CD4-positive, alpha-beta T cell (primary cell): ENCODE measurements at regions not wholly inside any gene's neighbourhood (a gene's known extent, or its start where the extent isn't known, plus 50 kb on each side); places are given as distances from the start of the nearest gene placed in this dataset.

ENCODE experiments used
- ATAC-seq: fragments of 200-7000 bp; cut with Tn5 transposase; one replicate; pipeline ENCODE4 v1.10.0; 2022; ENCODE audit warnings: mild to moderate bottlenecking; ENCODE audit not compliant: poor library complexity
- CTCF ChIA-PET: fragments of 350-600 bp; sonication (Branson Sonifier 250); formaldehyde crosslinking; loops from one replicate; lab custom pipeline; 2021; ENCODE audit warnings: antibody characterized with exemption, inconsistent platforms; lab: Charles Lee
- POLR2A ChIA-PET: fragments of 350-600 bp; sonication (Branson Sonifier 250); formaldehyde crosslinking; loops from one replicate; lab custom pipeline; 2021; ENCODE audit warnings: antibody characterized with exemption, inconsistent platforms; lab: Charles Lee
- DNase-seq, 14 experiments: peaks; one replicate each; pipeline ENCODE4 v3.0.0-alpha.2; 2013 to 2020; ENCODE audit warnings: mixed read lengths in 2 of 14
- H3K27ac ChIP-seq, 2 donors: one replicate each; pipeline versions ENCODE4 v1.5.1 to v1.7.0; 2013; ENCODE audit warnings: low read length in 2 of 2, low read depth in 1 of 2, mild to moderate bottlenecking in 1 of 2
- H3K27me3 ChIP-seq, 2 experiments: 1 replicate in 1 of 2; 2 replicates in 1 of 2; pipeline versions ENCODE4 v1.6.1 to v1.7.0; 2013; ENCODE audit warnings: low read length in 2 of 2, control low read depth in 1 of 2, mild to moderate bottlenecking in 1 of 2, moderate library complexity in 1 of 2; ENCODE audit not compliant: insufficient read depth in 2 of 2, control insufficient read depth in 1 of 2
- H3K36me3 ChIP-seq: one replicate; pipeline ENCODE4 v1.6.1; 2013; ENCODE audit warnings: low read length, control low read depth; ENCODE audit not compliant: insufficient read depth
- H3K4me1 ChIP-seq: one replicate; pipeline ENCODE4 v1.6.1; 2013; ENCODE audit warnings: low read length, control low read depth; ENCODE audit not compliant: insufficient read depth
- H3K4me3 ChIP-seq: one replicate; pipeline ENCODE4 v1.5.1; 2013; ENCODE audit warnings: mild to moderate bottlenecking, low read length, moderate library complexity
- H3K9me3 ChIP-seq, 2 experiments: 1 replicate in 1 of 2; 2 replicates in 1 of 2; pipeline versions ENCODE4 v1.6.1 to v1.7.0; 2013; ENCODE audit warnings: low read length in 2 of 2, mild to moderate bottlenecking in 2 of 2, control low read depth in 1 of 2, moderate library complexity in 1 of 2; ENCODE audit not compliant: control insufficient read depth in 1 of 2, insufficient read depth in 1 of 2
- H3K27ac Mint-ChIP-seq: one replicate; pipeline ENCODE4 v1.8.0; 2020; ENCODE audit warnings: mixed read lengths
- H3K27me3 Mint-ChIP-seq: one replicate; pipeline ENCODE4 v1.8.0; 2021; ENCODE audit warnings: mixed read lengths
- H3K36me3 Mint-ChIP-seq: one replicate; pipeline ENCODE4 v1.8.0; 2021; ENCODE audit warnings: low read depth, mixed read lengths
- H3K4me1 Mint-ChIP-seq: one replicate; pipeline ENCODE4 v1.8.0; 2021; ENCODE audit warnings: low read depth, mixed read lengths
- H3K4me3 Mint-ChIP-seq: one replicate; pipeline ENCODE4 v1.8.0; 2020; ENCODE audit warnings: mild to moderate bottlenecking, mixed read lengths
- H3K9me3 Mint-ChIP-seq: one replicate; pipeline ENCODE4 v1.8.0; 2020; ENCODE audit warnings: mixed read lengths
- intact Hi-C, 2 experiments: fragments of 100-400 bp; cut with DNase I in 1 of 2; cut with micrococcal nuclease in 1 of 2; formaldehyde crosslinking; loops; one replicate each; pipeline versions ENCODE4 v1.15.1 to v1.9.0; 2023 to 2025; cut with DNase I, micrococcal nuclease
- TF ChIP-seq, protein P1 (sequence below): fragments of 200-600 bp; IDR thresholded peaks from one replicate; pipeline ENCODE4 v1.8.0; 2022; ENCODE audit warnings: antibody characterized with exemption, mild to moderate bottlenecking

DNA sequence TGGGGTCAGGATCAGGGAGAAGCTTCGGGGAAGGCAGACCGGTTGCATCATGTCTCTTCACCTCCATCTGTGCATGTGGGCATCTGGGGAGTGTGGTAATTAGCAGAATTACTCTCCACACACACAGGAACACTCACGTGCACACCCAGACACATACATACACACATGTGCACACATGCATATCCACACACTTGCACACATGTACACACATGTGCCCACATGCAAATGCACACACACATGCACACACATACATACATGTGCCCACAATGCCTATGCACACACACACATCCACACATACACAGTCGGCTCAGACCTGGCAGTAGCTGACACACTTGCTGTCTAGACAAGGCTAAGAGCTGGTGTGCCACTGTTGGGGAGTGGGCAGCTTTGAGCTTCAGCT lies 212.3 kb upstream of the PMEPA1 start:
- H3K4me1 ChIP-seq: no peaks in the 10 kb centered on the region
- no peaks in the 10 kb centered on the region for H3K4me1 Mint-ChIP-seq
- no peak overlapping the region for H3K27ac ChIP-seq
- H3K36me3 Mint-ChIP-seq: no peaks in the 10 kb centered on the region
- ATAC-seq (no peak), DNase-seq (no peak)
- H3K4me3 ChIP-seq: no peak overlapping the region
- H3K27ac Mint-ChIP-seq: no peak overlapping the region
- H3K36me3 ChIP-seq: no peaks in the 10 kb centered on the region
- peaks cover 5% of the 10 kb centered on the region for H3K27me3 Mint-ChIP-seq
- CTCF ChIA-PET: no interaction called here
- peaks cover 5 to 6% of the 10 kb centered on the region in 2 experiments for H3K9me3 ChIP-seq
- peaks cover 7% of the 10 kb centered on the region for H3K9me3 Mint-ChIP-seq
- intact Hi-C loops: no loop called here
- TF ChIP-seq, protein P1, sequence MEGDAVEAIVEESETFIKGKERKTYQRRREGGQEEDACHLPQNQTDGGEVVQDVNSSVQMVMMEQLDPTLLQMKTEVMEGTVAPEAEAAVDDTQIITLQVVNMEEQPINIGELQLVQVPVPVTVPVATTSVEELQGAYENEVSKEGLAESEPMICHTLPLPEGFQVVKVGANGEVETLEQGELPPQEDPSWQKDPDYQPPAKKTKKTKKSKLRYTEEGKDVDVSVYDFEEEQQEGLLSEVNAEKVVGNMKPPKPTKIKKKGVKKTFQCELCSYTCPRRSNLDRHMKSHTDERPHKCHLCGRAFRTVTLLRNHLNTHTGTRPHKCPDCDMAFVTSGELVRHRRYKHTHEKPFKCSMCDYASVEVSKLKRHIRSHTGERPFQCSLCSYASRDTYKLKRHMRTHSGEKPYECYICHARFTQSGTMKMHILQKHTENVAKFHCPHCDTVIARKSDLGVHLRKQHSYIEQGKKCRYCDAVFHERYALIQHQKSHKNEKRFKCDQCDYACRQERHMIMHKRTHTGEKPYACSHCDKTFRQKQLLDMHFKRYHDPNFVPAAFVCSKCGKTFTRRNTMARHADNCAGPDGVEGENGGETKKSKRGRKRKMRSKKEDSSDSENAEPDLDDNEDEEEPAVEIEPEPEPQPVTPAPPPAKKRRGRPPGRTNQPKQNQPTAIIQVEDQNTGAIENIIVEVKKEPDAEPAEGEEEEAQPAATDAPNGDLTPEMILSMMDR: no peak
- H3K27me3 ChIP-seq: no peaks in the 10 kb centered on the region
- POLR2A ChIA-PET: no interaction called here
- no peak overlapping the region for H3K4me3 Mint-ChIP-seq

DNA sequence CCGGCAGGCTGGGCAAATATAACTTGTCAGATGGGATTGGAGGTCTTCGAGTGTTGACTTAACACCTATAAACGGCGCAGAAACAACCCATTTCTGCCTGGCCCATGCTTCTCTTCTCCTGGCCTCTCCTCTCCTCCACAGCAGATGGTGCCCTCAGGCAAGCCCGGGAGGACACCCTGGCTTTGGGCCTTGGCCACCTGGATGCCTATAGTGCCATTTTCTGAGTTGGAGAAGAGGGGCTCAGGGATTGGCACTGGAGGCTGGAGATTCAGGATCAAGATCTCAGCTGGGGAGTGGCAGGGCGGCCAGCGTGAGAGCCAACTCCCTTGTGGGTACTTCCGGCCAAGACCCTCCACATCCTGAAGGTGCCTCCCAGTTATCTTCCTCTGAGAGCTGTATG lies 211.9 kb upstream of the PMEPA1 start:
- no peaks in the 10 kb centered on the region for H3K27me3 ChIP-seq
- H3K9me3 Mint-ChIP-seq: peaks cover 7% of the 10 kb centered on the region
- H3K9me3 ChIP-seq: peaks cover under 1 to 3% of the 10 kb centered on the region in 2 experiments
- CTCF ChIA-PET: no interaction called here
- intact Hi-C loops: no loop called here
- DNase-seq (no peak), ATAC-seq (no peak)
- no peaks in the 10 kb centered on the region for H3K36me3 ChIP-seq
- no peak overlapping the region for H3K4me3 ChIP-seq
- H3K27ac Mint-ChIP-seq: no peak overlapping the region
- POLR2A ChIA-PET: no interaction called here
- TF ChIP-seq, protein P1: no peak
- H3K27ac ChIP-seq: no peak overlapping the region
- H3K36me3 Mint-ChIP-seq: no peaks in the 10 kb centered on the region
- H3K27me3 Mint-ChIP-seq: peaks cover 3% of the 10 kb centered on the region
- H3K4me1 Mint-ChIP-seq: no peaks in the 10 kb centered on the region
- H3K4me3 Mint-ChIP-seq: no peak overlapping the region
- H3K4me1 ChIP-seq: no peaks in the 10 kb centered on the region

DNA sequence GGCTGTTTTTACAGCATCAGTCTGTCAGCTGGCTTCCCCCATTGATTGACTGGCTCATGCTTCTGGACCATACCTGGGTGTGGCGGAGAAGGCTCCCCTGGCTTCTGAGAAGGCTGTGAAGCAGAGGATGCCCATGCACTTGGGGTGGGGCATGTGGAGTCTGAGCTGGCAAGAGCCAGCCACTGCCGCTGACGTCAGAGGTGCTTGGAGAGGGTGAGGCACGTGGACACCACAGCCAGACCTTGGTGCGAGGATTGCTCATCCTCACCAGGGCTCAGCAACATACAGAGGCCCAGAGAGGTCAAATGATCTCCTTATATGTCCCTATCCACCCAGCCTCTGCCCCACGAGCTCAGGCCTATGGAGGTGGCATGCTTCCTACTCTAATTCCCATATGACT lies 211.2 kb upstream of the PMEPA1 start:
- no peaks in the 10 kb centered on the region for H3K27me3 Mint-ChIP-seq
- Histone ChIP-seq H3K27ac (no peak overlapping the region), H3K4me3 (no peak overlapping the region), H3K9me3 (no peaks in the 10 kb centered on the region), H3K36me3 (no peaks in the 10 kb centered on the region), H3K27me3 (no peaks in the 10 kb centered on the region), H3K4me1 (no peaks in the 10 kb centered on the region)
- DNase-seq (no peak), ATAC-seq (no peak)
- intact Hi-C loops: no loop called here
- H3K4me3 Mint-ChIP-seq: no peak overlapping the region
- no peak overlapping the region for H3K27ac Mint-ChIP-seq
- H3K36me3 Mint-ChIP-seq: no peaks in the 10 kb centered on the region
- CTCF ChIA-PET: no interaction called here
- TF ChIP-seq, protein P1: no peak
- POLR2A ChIA-PET: no interaction called here
- no peaks in the 10 kb centered on the region for H3K4me1 Mint-ChIP-seq
- peaks cover 7% of the 10 kb centered on the region for H3K9me3 Mint-ChIP-seq
